HK-2 (cell line): ENCODE measurements at regions not wholly inside any gene's neighbourhood (a gene's known extent, or its start where the extent isn't known, plus 50 kb on each side); places are given as distances from the start of the nearest gene placed in this dataset.

Source experiments
- DNase-seq: peaks from one replicate; pipeline ENCODE4 v3.0.0-alpha.2; 2018; ENCODE audit not compliant: unreplicated experiment

DNA sequence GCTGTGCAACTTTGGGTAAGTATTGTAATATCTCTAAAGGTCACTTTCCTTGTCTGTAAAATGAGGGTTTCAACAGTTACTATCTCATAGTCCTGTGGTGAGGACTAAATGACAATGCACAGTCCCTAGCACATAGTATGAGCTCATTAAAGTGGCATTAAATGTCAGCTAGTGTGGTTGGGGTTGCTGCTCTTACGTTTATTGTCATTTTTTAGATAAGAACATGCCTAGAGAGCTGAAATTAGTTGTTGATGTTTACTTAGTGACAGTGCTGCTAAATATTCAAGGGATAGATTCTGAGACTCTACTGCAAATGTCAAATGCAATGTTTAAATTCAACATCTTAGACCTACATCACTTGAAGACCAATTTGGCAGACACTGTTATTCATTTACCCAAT lies 356.1 kb upstream of the ETAA1 start:
- no peak for DNase-seq

DNA sequence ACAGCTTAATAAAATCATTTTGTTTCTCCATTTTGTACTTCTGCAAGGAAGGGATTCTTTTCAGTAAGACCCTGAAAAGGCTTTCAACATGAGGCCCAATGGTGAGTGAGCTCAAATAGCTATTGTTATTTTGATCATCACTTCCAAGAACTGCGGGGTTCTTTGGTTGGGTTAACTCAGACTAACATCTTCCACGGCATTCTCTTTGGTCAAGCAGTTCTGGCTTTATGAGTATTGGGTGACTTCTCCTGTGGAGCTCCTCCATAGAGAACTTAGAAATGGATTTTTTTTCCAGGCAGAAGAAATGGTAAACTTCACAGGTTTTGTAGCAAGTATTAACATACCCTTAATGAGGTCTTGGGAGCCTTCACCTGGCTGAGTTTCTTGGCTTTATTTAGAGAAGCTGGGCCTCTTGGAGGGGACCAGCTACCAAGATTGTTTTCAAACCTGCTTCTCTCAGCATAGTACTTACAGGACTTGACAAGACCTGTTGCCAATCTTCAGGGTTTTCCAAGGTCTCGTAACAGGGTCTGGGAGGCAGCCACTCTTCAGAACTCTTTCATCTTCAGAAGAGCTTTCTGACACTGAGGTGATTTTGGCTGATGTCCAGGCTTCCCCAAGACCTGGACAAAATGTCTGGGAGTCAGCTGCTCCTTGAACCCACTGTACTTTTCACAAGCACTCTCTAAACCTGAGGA lies 353.2 kb upstream of the ETAA1 start:
- DNase-seq: no peak

DNA sequence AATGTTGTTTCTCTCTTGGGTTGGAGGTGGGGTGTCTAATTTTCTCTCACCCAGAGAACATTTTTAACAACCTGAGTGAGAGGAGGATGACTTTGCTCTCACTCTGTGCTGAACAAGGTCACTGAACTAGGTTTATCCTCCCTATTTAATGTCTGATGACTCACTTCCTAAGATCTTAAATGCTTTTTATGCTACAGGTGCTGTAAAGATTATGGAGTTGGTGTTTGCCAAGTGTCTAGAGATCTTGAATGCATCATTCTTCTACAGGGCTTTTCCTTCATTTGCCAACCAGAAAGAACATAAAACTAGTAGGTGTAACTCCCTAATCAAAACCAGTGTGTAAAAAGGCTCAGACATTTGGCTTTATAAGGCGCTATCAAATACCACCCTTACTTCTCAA lies 350.5 kb upstream of the ETAA1 start:
- DNase-seq: no peak

DNA sequence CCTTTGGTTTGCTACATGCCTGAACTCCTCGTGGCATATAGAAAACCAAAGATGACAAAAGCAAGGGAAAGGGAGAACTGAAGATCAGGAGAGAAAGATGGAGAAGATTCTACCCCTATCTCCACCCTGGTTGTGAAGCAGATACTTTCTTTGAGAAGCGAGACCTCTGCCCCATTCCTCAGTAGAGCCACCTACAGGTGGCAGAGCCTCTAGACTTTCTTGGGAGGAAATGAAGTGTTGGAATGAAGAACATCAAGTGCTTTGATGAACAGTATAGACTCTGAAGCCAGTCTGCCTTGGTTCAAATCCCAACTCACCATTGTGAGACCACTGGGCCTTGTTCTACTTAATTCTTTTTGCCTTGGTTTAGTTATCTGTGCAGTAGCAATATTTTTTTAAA lies 348.8 kb upstream of the ETAA1 start:
- DNase-seq: no peak

DNA sequence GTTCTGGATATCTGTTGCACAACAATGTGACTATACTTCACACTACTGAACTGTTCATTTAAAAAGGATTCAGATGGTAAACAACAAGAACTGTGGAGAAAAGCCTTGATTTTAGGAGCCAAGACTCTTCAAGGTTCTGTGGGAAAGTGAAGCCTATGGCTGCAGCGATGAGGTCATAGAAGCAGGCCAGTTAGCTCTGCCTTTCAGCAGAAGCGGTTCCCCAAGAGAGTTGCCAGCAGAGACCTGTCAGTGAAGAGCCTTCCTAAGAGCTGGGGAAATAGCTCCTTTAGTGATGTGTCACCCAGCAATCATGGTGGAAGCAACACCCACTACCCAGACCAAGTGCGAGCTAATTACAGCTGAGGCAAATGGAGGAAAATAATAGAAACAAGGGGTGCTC lies 346.5 kb upstream of the ETAA1 start:
- DNase-seq: no peak

DNA sequence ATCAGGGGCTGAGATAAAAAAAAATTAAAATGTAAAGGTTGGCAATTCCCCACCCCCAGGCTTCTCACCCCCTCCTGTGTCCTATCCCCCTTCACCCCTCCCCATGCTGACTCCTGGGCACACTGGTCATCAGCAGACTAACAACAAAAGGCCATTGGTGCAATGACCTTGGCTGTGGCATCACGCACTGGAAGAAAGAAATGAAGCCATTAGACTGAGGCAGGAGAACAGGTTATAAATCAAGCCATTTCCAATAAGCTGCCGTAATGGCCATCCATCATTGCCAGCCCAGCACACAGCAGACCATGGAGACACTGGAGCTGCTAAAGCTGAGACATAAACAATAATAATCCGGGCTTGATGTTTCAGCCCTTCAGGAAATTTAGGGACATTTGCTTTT lies 342.4 kb upstream of the ETAA1 start:
- no peak for DNase-seq

DNA sequence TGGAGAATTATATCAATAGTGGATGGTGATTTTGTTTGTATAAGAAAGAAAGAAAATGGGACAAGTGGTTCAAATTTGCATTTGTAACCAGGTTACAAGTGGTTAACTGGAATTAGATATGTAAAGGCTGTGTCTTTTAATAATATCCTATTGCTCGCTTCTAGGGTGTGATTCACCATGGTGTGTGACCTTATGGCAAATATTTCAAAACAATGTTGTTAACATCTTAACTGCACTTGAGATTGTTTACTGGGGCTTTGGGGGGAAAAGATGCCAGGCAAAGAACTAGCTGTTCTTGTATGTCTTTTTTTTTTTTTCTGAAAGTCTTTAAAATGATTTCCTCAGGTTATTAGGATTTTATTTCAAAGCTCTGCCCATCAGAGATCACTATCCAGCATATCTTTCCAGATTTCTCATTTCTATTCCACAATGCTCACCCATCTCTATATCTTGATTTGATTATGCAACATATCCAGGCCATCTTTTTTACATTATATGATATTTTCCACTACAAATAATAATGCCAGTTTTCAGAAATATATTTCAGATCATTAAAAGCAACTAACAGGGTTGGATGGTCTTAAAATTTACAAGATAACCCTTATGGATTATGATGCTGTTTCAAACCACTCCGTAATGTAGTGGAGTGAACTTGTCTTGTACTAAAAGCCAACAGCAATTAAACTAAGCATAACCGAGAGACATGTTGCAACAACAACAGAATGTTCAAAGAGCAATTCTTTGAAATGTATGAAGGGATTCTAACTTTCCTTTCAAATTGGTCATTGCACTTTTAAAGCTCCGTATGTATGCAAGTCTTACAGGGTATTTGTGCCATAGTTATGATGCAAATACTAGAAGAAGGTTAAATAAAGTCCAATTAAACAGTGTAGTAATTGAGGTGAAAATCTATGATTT lies 341.5 kb upstream of the ETAA1 start:
- DNase-seq: no peak

DNA sequence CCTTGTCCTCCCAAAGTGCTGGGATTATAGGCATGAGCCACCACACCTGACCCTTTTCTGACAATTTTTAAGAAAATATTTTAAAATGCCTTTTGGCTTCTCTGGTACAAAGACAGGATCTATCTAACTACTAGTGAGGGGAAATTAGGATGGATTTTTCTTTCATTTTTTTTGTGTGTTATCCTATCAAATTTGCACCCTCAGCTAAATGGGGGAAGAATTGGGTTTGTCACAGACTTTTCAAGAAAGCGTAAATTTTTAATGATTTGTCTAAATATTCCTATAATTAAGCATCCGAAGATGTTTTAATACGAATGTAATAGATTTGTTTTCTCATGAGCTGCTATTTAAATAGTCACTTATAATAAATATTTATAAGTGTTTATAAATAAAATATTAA lies 340.0 kb upstream of the ETAA1 start:
- no peak for DNase-seq

DNA sequence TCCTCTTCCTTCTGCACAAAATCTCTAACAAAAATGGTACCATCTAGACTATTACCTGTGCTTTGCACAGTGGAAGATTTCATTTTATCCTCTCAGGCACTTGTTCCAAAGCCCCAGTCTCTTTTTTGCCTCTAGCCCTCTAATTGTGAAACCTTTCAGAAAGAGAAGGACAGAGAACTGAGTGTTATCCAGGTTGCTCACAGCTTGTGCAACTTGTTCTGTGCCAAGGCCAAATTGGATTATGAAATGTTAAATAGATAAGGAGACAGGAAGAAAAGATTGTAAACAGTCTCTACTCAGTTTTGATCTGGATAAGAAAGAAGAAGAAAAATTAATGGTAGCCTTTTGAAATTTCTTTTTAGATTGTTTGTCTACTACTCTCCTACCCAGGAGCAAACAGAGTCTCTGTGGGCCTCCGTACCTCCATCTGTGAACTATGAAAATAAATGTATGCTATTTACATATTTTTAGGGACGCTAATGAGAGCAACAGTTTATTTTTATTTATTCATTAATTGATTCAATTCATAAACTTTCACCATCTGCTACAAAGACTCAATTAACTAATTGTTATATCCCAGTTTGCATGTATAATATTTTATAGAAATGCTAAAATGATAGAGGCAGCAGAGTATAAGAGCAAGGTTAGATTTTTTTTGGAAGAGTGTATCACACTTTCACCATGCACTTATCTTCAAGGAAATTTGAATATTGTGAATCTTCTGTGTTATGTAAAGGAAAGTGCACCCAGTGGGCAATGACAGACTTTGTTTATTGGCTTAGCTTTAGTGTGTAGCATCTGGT lies 339.0 kb upstream of the ETAA1 start:
- no peak for DNase-seq

DNA sequence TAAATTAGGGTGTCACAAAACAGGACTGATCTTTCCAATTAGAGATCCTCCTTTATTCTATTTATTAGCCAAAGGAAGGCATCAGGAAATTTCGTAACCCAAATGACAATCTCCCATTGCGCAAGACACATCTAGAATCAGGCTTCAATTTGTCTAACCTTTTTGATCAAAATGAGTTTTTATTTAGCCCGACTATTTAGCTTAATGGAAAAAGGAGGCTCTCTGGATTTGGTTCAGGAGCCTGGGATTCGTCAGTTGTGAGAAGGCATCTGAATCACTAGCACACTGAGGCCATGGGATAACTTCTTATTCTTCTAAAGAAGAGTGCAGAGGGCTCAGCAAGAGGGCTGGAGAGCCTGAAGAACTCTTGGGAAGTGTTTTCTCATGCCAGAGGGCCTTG lies 332.1 kb upstream of the ETAA1 start:
- no peak for DNase-seq

DNA sequence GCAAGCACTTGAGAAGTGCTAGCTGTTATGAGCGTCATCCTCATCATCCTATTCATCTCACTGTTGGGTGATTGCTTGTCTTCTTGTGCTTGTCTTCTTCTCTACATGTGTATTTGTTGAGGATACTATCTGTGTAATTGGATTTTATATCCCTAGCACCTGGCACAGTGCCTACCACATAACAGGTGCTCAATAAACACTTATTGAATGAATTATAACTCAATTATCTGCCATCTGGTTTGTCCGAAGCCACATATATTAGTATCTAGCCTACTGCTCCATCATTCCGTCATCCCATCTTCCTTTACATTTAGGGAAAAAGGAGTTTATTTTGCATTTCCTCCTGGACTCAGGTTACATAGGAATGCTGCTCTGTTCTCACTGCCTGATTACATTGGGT lies 330.4 kb upstream of the ETAA1 start:
- DNase-seq: no peak

DNA sequence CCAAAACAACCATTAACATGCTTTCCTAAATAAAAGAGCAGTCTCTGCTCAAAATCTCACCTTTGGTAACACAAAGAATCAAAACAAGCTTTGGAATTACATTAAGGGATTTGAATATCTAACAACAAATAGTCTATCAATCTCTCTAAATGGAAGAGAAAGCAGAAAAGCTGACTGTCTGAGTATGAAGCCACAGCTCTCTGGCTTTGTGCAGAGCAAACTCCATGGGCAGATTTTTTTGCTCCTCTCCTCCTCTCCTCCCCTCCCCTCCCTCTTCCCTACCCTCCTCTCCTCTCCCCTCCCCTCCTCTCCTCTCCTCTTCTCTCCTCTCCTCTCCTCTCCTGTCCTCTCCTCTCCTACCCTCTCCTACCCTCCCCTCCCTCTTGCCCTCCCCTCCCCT lies 329.5 kb upstream of the ETAA1 start:
- no peak for DNase-seq

DNA sequence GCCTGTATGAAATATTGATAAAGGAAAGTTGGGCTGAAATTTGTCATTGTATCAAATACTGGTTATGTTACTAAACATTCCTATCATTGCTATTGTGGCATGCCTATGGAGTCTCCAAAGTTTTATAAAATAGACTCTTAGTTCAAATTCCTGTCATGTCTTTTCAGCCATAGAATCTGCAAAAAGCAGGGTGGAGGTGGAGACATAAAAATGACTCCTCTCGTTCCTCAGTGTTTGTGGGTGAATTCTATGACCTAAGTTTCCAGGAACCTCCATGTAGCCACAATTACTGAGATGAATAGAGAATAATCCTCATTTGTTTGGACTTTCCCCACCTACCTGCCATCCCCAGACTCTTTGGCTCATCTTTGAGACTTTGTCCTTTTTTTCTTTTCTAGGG lies 326.3 kb upstream of the ETAA1 start:
- DNase-seq: no peak

DNA sequence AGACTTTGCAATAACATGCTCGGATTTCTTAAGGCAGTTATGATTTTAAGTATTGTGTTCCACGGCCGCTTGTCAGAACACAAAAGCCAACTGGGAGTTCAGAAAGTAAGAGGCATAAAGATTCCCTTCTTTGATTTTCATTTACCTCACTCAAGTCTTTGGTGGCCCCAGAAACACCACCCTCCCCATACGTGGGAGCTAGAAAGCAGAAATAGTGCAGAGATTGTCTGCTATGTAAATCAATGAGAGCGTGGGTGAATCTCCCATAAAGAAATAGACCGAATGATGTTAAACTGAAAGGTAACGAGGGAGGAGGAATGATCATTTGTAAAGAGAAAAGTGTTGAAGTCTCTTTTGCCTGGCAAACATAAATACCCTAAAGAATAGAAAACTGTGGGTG lies 322.1 kb upstream of the ETAA1 start:
- no peak for DNase-seq

DNA sequence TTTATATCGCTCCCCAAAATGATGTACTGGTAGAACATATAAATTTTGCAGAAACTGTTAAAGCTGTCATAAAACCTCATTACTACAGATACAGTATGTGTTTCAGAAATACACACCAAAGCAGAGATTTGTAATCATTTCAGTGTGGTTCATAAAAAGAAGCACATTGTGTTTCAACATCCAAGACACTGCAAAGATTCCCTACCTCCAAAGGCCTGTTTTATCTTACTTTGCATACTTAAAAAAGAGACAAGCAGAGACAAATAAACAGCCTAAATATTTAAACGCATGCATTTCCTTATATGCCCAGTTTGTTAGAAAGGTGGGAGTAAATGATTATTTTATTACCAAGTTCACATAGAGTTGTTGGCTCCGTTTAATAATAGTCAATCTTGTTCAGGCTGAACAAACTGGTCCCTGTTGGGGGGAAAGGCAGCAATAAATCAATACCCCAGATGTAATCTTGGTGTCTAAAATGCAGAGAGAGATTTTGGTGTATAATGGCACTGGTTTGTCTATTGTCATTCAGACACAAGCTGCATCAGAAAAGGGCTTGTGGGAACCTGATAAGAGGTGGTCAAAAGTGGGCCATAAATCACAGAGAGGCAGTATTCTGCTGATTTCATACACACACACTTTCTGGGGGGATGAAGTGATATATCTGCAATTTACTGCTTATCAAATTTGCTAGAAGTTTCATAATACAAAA lies 321.4 kb upstream of the ETAA1 start:
- DNase-seq: no peak

DNA sequence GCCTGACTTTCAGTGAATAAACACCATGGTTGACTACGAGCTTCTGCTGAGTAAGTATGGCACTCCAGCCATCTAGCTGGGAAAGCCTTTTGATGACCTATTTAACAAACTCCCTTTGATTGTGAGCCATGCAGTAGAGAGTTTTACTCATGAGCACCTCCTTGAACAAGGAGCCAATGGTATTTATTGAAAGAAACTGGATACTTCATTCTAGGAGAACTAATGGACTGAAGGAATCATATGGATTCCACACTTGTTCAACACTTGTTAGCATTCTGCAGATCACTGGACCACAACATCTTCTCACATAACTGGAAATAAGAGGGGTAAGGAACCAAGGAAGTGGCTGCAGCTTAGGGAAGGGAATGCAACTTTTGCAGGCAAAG lies 320.9 kb upstream of the ETAA1 start:
- DNase-seq: no peak

DNA sequence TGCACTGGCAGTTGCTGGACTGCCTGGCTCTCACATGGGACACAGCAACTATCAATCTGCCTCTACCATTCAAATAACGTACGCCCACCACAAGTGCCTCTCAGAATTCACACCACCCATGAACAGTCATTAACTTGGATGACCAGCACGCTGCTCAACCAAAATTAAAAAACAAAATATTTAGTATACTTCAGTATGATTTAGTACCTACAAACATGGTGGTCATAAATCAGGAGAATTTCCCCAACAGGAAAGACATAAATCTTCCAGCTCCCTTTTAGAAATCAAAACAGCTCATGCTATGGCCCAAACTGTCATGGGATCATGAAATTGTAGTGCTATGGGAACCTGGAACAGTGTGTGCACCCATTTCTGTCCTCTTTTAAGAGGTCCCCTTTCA lies 317.4 kb upstream of the ETAA1 start:
- no peak for DNase-seq

DNA sequence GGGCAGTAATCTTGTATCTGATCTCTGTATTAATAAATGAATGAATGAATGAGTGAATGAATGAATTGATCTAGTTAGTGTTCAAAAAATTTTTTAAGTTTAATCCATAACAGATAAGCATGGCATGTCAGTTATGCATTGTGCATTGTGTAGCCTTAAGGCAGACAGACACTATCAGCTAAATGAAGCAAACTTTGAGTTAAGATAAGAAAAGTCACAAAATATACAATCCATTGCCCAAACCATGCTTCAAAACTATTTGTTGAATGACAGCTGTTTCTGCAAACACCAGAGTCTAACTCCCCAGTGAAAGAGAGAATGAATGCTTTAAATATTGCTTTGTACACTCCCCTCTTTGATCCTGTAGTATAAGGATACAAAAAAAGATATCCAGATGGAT lies 314.3 kb upstream of the ETAA1 start:
- DNase-seq: no peak

DNA sequence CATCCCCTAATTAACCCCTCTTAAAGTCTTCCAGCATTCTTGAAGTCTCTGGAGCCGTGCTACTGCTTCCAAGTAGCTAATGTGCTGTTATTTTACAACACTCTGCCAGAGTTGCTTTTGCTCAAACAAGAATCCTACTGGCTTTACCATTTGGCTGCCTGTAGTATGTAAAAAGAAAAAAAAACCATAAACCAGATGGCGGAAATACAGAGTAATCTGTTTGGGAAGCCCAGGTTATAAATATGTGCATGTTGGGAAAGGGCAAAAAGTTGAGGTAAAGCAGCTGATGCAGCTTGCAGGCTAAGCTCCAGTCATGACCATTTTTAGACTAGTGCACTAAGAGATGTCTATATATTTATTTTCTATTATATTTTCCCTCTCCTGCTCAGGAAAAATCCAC lies 313.2 kb upstream of the ETAA1 start:
- no peak for DNase-seq

DNA sequence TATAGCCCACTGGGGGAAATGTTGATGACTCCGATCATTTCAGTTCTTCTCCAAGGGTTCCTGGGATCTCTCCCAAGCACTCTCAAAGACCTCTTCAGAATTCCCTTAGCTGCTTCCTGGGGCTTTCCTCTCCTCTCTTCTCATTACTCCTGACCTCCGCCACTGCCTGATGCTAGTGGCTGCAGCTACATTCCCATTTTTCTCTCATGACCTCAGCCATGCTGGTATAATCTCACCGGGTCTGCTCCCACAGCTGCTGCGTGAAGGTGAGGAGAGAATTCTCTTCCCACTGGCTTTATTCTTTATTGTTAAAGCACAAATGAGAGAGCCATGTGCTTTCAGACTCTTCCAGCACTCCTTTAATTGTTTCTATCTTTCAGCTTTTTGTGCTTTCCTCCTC lies 312.0 kb upstream of the ETAA1 start:
- DNase-seq: no peak

DNA sequence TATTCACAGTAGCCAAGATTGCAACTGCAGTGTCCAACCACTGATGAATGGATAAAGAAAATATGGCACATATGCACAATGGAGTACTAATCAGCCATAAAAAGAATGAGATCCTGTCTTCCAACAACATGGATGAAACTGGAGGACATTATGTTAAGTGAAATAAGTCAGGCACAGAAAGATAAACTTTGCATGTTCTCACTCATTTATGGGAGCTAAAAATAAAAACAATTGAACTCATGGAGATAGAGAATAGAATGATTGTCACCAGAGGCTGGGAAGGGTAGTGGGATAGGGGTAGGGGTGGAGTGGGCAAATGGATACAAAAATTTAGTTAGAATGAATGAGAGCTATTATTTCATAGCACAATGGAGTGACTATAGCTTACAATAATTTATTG lies 305.5 kb upstream of the ETAA1 start:
- DNase-seq: no peak

DNA sequence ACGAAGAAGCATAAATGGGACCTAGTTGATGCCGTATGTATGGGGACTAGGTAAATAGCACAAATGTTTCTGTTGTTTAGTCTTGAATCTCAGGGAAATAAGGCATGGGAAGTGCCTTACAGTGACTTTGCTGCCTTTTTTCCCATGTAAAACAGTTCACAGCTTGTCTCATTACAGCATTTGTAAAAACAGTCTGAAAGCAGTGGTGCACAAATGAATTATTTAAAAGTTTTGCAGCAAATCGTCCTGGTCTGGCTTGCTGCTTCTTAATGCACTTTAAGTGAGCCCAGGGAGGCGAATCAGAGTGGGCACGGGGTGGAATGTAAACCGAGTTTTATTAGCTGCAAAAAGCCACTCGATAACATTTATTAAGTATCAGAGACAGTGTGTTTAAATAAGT lies 302.0 kb upstream of the ETAA1 start:
- no peak for DNase-seq
